ENCODE measurements at regions not wholly inside any gene's neighbourhood (a gene's known extent, or its start where the extent isn't known, plus 50 kb on each side); places are given as distances from the start of the nearest gene placed in this dataset.

GRCh38 chr12:87491598-87491997 is 537.6 kb downstream of the C12orf50 start:
- DNase-seq (ENCODE audit: low spot score), result no peak
- in situ Hi-C loops (cut with MboI; ENCODE audit: low sequenced_read_pairs, unreplicated experiment), result no loop called here
- no peak for TF ChIP-seq CTCF (IDR thresholded peaks at IDR 0.05; ENCODE audit: borderline replicate concordance, control extremely low read depth, extremely low read depth, insufficient read depth, missing control alignments)

GRCh38 chr12:87491089-87491488 is 538.1 kb downstream of the C12orf50 start:
- in situ Hi-C loops (cut with MboI; ENCODE audit: low sequenced_read_pairs, unreplicated experiment), result no loop called here
- no peak for TF ChIP-seq CTCF (IDR thresholded peaks at IDR 0.05; ENCODE audit: borderline replicate concordance, control extremely low read depth, extremely low read depth, insufficient read depth, missing control alignments)
- DNase-seq (ENCODE audit: low spot score), result no peak

GRCh38 chr12:87469295-87469694 is 559.9 kb downstream of the C12orf50 start:
- in situ Hi-C loops (cut with MboI; ENCODE audit: low sequenced_read_pairs, unreplicated experiment), result no loop called here
- no peak for TF ChIP-seq CTCF (IDR thresholded peaks at IDR 0.05; ENCODE audit: borderline replicate concordance, control extremely low read depth, extremely low read depth, insufficient read depth, missing control alignments)

GRCh38 chr12:87467936-87468335 is 561.3 kb downstream of the C12orf50 start:
- no peak for TF ChIP-seq CTCF (IDR thresholded peaks at IDR 0.05; ENCODE audit: borderline replicate concordance, control extremely low read depth, extremely low read depth, insufficient read depth, missing control alignments)
- no peak for DNase-seq (ENCODE audit: low spot score)
- in situ Hi-C loops (cut with MboI; ENCODE audit: low sequenced_read_pairs, unreplicated experiment), result no loop called here

More at GRCh38 chr12:87469295-87469694, 559.9 kb downstream of the C12orf50 start:
- no peak for DNase-seq (ENCODE audit: low spot score)

GRCh38 chr12:87464565-87464964 is 564.6 kb downstream of the C12orf50 start:
- DNase-seq (ENCODE audit: low spot score), result no peak
- in situ Hi-C loops (cut with MboI; ENCODE audit: low sequenced_read_pairs, unreplicated experiment), result no loop called here
- TF ChIP-seq CTCF (IDR thresholded peaks at IDR 0.05; ENCODE audit: borderline replicate concordance, control extremely low read depth, extremely low read depth, insufficient read depth, missing control alignments), result no peak

- in situ Hi-C loops (cut with MboI; ENCODE audit: low sequenced_read_pairs, unreplicated experiment), result no loop called here
- no peak for TF ChIP-seq CTCF (IDR thresholded peaks at IDR 0.05; ENCODE audit: borderline replicate concordance, control extremely low read depth, extremely low read depth, insufficient read depth, missing control alignments)
- DNase-seq (ENCODE audit: low spot score), result no peak
These were observed 585.2 kb downstream of the C12orf50 start for GRCh38 chr12:87444039-87444438.

GRCh38 chr12:87441511-87441910 is 587.7 kb downstream of the C12orf50 start:
- no peak for TF ChIP-seq CTCF (IDR thresholded peaks at IDR 0.05; ENCODE audit: borderline replicate concordance, control extremely low read depth, extremely low read depth, insufficient read depth, missing control alignments)
- in situ Hi-C loops (cut with MboI; ENCODE audit: low sequenced_read_pairs, unreplicated experiment), result no loop called here

More at GRCh38 chr12:87441511-87441910, 587.7 kb downstream of the C12orf50 start:
- no peak for DNase-seq (ENCODE audit: low spot score)

All from GM13976 (cell line).